ENCODE measurements at regions not wholly inside any gene's neighbourhood (a gene's known extent, or its start where the extent isn't known, plus 50 kb on each side); places are given as distances from the start of the nearest gene placed in this dataset.

GRCh38 chr1:234756857-234757256 lies 146.9 kb upstream of the IRF2BP2 start:
- peaks cover 8% of the 10 kb centered on the region for H3K4me1 Mint-ChIP-seq (ENCODE audit: low read depth, unreplicated experiment)

GRCh38 chr1:234756066-234756774 lies 146.2 kb upstream of the IRF2BP2 start:
- Mint-ChIP-seq H3K27me3 (ENCODE audit: low read depth, unreplicated experiment) (peaks cover 3% of the 10 kb centered on the region), H3K4me1 (ENCODE audit: low read depth, unreplicated experiment) (peaks cover 8% of the 10 kb centered on the region), H3K36me3 (ENCODE audit: low read depth, unreplicated experiment) (no peaks in the 10 kb centered on the region), H3K4me3 (ENCODE audit: unreplicated experiment) (no peak overlapping the region), H3K27ac (ENCODE audit: unreplicated experiment) (peak overlapping the region; percentile 14), H3K9me3 (ENCODE audit: unreplicated experiment) (no peaks in the 10 kb centered on the region)
- DNase-seq (ENCODE audit: low read depth): peak; percentile 72
- no peak for FAIRE-seq
- no peak overlapping the region for H3K4me3 ChIP-seq (ENCODE audit: insufficient read depth, low read depth, low read length)
- TF ChIP-seq EZH2 (IDR thresholded peaks at IDR 0.05; ENCODE audit: insufficient read depth, low read length) (no peak), CTCF (IDR thresholded peaks at IDR 0.05; ENCODE audit: insufficient read depth, low read depth, low read length) (no peak)
- H3K27ac ChIP-seq (ENCODE audit: low read depth, low read length): peak overlapping the region; percentile 39
- no peaks in the 10 kb centered on the region for H3K36me3 ChIP-seq (ENCODE audit: insufficient read depth, low read length)
- H3K9ac ChIP-seq (ENCODE audit: low read length): peak overlapping the region; percentile 12
- no peak overlapping the region for H2AFZ ChIP-seq (ENCODE audit: low read depth, low read length)
- H3K4me2 ChIP-seq (ENCODE audit: low read length): peak overlapping the region; percentile 45
- no peaks in the 10 kb centered on the region for H3K27me3 ChIP-seq (ENCODE audit: insufficient read depth, low read length)
- peaks cover 19% of the 10 kb centered on the region for H3K4me1 ChIP-seq (ENCODE audit: insufficient read depth, low read length)
- H3K79me2 ChIP-seq (ENCODE audit: insufficient read depth, low read length): no peaks in the 10 kb centered on the region
- H3K9me3 ChIP-seq (ENCODE audit: insufficient read depth, low read depth, low read length): no peaks in the 10 kb centered on the region
- no peaks in the 10 kb centered on the region for H4K20me1 ChIP-seq (ENCODE audit: insufficient read depth, low read length)

More at GRCh38 chr1:234756857-234757256, 146.9 kb upstream of the IRF2BP2 start:
- Histone ChIP-seq H2AFZ (ENCODE audit: low read depth, low read length) (no peak overlapping the region), H3K4me3 (ENCODE audit: insufficient read depth, low read depth, low read length) (no peak overlapping the region), H3K9me3 (ENCODE audit: insufficient read depth, low read depth, low read length) (no peaks in the 10 kb centered on the region), H3K9ac (ENCODE audit: low read length) (no peak overlapping the region), H3K4me2 (ENCODE audit: low read length) (peak overlapping the region; percentile 41), H4K20me1 (ENCODE audit: insufficient read depth, low read length) (no peaks in the 10 kb centered on the region), H3K27me3 (ENCODE audit: insufficient read depth, low read length) (no peaks in the 10 kb centered on the region), H3K79me2 (ENCODE audit: insufficient read depth, low read length) (no peaks in the 10 kb centered on the region), H3K27ac (ENCODE audit: low read depth, low read length) (no peak overlapping the region), H3K4me1 (ENCODE audit: insufficient read depth, low read length) (peaks cover 19% of the 10 kb centered on the region), H3K36me3 (ENCODE audit: insufficient read depth, low read length) (no peaks in the 10 kb centered on the region)
- TF ChIP-seq EZH2 (IDR thresholded peaks at IDR 0.05; ENCODE audit: insufficient read depth, low read length) (no peak), CTCF (IDR thresholded peaks at IDR 0.05; ENCODE audit: insufficient read depth, low read depth, low read length) (no peak)
- Mint-ChIP-seq H3K27me3 (ENCODE audit: low read depth, unreplicated experiment) (peaks cover 3% of the 10 kb centered on the region), H3K9me3 (ENCODE audit: unreplicated experiment) (peaks cover 1% of the 10 kb centered on the region), H3K27ac (ENCODE audit: unreplicated experiment) (no peak overlapping the region), H3K36me3 (ENCODE audit: low read depth, unreplicated experiment) (no peaks in the 10 kb centered on the region), H3K4me3 (ENCODE audit: unreplicated experiment) (no peak overlapping the region)
- DNase-seq (ENCODE audit: low read depth) (no peak), FAIRE-seq (no peak)

- H4K20me1 ChIP-seq (ENCODE audit: insufficient read depth, low read length): no peaks in the 10 kb centered on the region
- H3K4me2 ChIP-seq (ENCODE audit: low read length): peak overlapping the region; percentile 45
- no peaks in the 10 kb centered on the region for H3K79me2 ChIP-seq (ENCODE audit: insufficient read depth, low read length)
- no peaks in the 10 kb centered on the region for H3K27me3 ChIP-seq (ENCODE audit: insufficient read depth, low read length)
- no peaks in the 10 kb centered on the region for H3K36me3 Mint-ChIP-seq (ENCODE audit: low read depth, unreplicated experiment)
- peaks cover 3% of the 10 kb centered on the region for H3K27me3 Mint-ChIP-seq (ENCODE audit: low read depth, unreplicated experiment)
- peak overlapping the region; percentile 39 for H3K27ac ChIP-seq (ENCODE audit: low read depth, low read length)
- H3K36me3 ChIP-seq (ENCODE audit: insufficient read depth, low read length): no peaks in the 10 kb centered on the region
- TF ChIP-seq CTCF (IDR thresholded peaks at IDR 0.05; ENCODE audit: insufficient read depth, low read depth, low read length): no peak
- H3K4me1 ChIP-seq (ENCODE audit: insufficient read depth, low read length): peaks cover 19% of the 10 kb centered on the region
- DNase-seq (ENCODE audit: low read depth): peak; percentile 90
- H3K9me3 ChIP-seq (ENCODE audit: insufficient read depth, low read depth, low read length): no peaks in the 10 kb centered on the region
- H2AFZ ChIP-seq (ENCODE audit: low read depth, low read length): no peak overlapping the region
- no peaks in the 10 kb centered on the region for H3K9me3 Mint-ChIP-seq (ENCODE audit: unreplicated experiment)
- no peak overlapping the region for H3K4me3 ChIP-seq (ENCODE audit: insufficient read depth, low read depth, low read length)
- H3K9ac ChIP-seq (ENCODE audit: low read length): peak overlapping the region; percentile 12
- no peak for FAIRE-seq
- no peak overlapping the region for H3K27ac Mint-ChIP-seq (ENCODE audit: unreplicated experiment)
- H3K4me3 Mint-ChIP-seq (ENCODE audit: unreplicated experiment): no peak overlapping the region
- peaks cover 7% of the 10 kb centered on the region for H3K4me1 Mint-ChIP-seq (ENCODE audit: low read depth, unreplicated experiment)
These were observed 145.5 kb upstream of the IRF2BP2 start for GRCh38 chr1:234755449-234755863.

Measured in astrocyte (in vitro differentiated cells and primary cell).